Hepatocyte (in vitro differentiated cells): ENCODE measurements at regions not wholly inside any gene's neighbourhood (a gene's known extent, or its start where the extent isn't known, plus 50 kb on each side); places are given as distances from the start of the nearest gene placed in this dataset.

Source experiments
- DNase-seq: peaks from one replicate; pipeline ENCODE4 v3.0.0-alpha.2; 2016; ENCODE audit warnings: low spot score
- H2AFZ ChIP-seq: fragments of 200-600 bp; sonication (generic); 2 replicates; pipeline ENCODE4 v1.6.0; 2016; ENCODE audit warnings: antibody characterized with exemption, mild to moderate bottlenecking
- H3K27ac ChIP-seq: fragments of 200-600 bp; sonication (generic); 2 replicates; pipeline ENCODE4 v1.5.1; 2016; ENCODE audit warnings: mild to moderate bottlenecking
- H3K27me3 ChIP-seq: fragments of 200-600 bp; sonication (generic); 2 replicates; pipeline ENCODE4 v1.6.1; 2016
- H3K36me3 ChIP-seq: fragments of 200-600 bp; sonication (generic); replicated peaks from 2 replicates; pipeline ENCODE4 v1.5.1; 2016; ENCODE audit warnings: low read depth; ENCODE audit not compliant: insufficient read depth
- H3K4me1 ChIP-seq: fragments of 200-600 bp; sonication (generic); 2 replicates; pipeline ENCODE4 v1.5.1; 2016; ENCODE audit warnings: mild to moderate bottlenecking, moderate library complexity; ENCODE audit not compliant: insufficient read depth
- H3K4me2 ChIP-seq: fragments of 200-600 bp; sonication (generic); 2 replicates; pipeline ENCODE4 v1.6.0; 2016
- H3K4me3 ChIP-seq: fragments of 200-600 bp; sonication (generic); 2 replicates; pipeline ENCODE4 v1.5.1; 2016; ENCODE audit warnings: mild to moderate bottlenecking
- H3K79me2 ChIP-seq: fragments of 200-600 bp; sonication (generic); 2 replicates; pipeline ENCODE4 v1.6.0; 2017; ENCODE audit warnings: mild to moderate bottlenecking
- H3K9me2 ChIP-seq: fragments of 200-600 bp; sonication (generic); replicated peaks from 2 replicates; pipeline ENCODE4 v1.6.0; 2017; ENCODE audit warnings: mild to moderate bottlenecking; ENCODE audit not compliant: insufficient read depth
- H3K9me3 ChIP-seq: fragments of 200-600 bp; sonication (generic); 2 replicates; pipeline ENCODE4 v1.5.1; 2016; ENCODE audit warnings: low read depth, mild to moderate bottlenecking
- H4K20me1 ChIP-seq: fragments of 200-600 bp; sonication (generic); 2 replicates; pipeline ENCODE4 v1.6.0; 2016; ENCODE audit warnings: mild to moderate bottlenecking; ENCODE audit not compliant: insufficient read depth, poor library complexity, severe bottlenecking
- EZH2 ChIP-seq: fragments of 200-600 bp; sonication (generic); IDR thresholded peaks from 2 replicates; pipeline ENCODE4 v1.6.1; 2016; ENCODE audit warnings: antibody characterized with exemption, mild to moderate bottlenecking, borderline replicate concordance
- EZH2phosphoT487 ChIP-seq: fragments of 200-600 bp; sonication (generic); IDR thresholded peaks from one replicate; pipeline ENCODE4 v1.6.1; 2018; ENCODE audit warnings: antibody characterized with exemption, mild to moderate bottlenecking, low read depth, moderate library complexity; ENCODE audit not compliant: unreplicated experiment, severe bottlenecking
- WGBS: methylation state at CpG from one replicate; pipeline ENCODE4 v1.1.6; 2016; ENCODE audit warnings: low lambda C conversion rate; ENCODE audit errors: missing lambda C conversion rate; 5-methylcytosine and 5-hydroxymethylcytosine counted together
- TF ChIP-seq, protein P1 (sequence below): fragments of 200-600 bp; sonication (generic); IDR thresholded peaks from 2 replicates; pipeline ENCODE4 v1.5.1; 2016; ENCODE audit warnings: antibody characterized with exemption, mild to moderate bottlenecking; ENCODE audit not compliant: poor library complexity

DNA sequence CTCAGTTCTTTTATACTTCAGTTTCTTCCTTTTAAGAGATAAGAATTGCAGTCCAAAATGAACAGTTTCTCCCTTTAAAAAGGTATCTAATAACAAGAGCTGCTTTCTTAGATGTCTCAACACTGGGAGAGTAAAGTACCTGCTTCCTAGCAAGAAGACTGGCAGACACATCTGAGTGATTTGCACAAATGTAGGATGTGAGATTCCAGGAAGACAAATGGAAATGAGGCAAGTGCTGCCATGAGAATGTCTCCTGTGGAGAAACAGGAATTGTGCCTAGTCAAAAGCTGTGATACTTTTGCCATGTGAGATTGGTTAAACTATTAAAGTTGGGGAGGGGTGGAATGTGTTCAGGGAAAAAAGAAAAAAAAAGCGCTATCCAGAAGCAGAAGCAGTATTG is 159.1 kb downstream of the HTR1A start:
- H3K36me3 ChIP-seq = no peaks in the 10 kb centered on the region
- H3K27ac ChIP-seq = no peak overlapping the region
- H3K79me2 ChIP-seq = no peaks in the 10 kb centered on the region
- no peaks in the 10 kb centered on the region for H3K4me1 ChIP-seq
- no peak for DNase-seq
- H3K4me3 ChIP-seq = no peak overlapping the region
- H2AFZ ChIP-seq = no peak overlapping the region
- H3K4me2 ChIP-seq = no peak overlapping the region
- no CpG with 5 or more reads among the region's 1 CpG for WGBS
- no peaks in the 10 kb centered on the region for H4K20me1 ChIP-seq
- H3K9me3 ChIP-seq = no peaks in the 10 kb centered on the region
- no peaks in the 10 kb centered on the region for H3K9me2 ChIP-seq
- no peaks in the 10 kb centered on the region for H3K27me3 ChIP-seq
- TF ChIP-seq EZH2phosphoT487 (no peak), EZH2 (no peak)
- TF ChIP-seq, protein P1, sequence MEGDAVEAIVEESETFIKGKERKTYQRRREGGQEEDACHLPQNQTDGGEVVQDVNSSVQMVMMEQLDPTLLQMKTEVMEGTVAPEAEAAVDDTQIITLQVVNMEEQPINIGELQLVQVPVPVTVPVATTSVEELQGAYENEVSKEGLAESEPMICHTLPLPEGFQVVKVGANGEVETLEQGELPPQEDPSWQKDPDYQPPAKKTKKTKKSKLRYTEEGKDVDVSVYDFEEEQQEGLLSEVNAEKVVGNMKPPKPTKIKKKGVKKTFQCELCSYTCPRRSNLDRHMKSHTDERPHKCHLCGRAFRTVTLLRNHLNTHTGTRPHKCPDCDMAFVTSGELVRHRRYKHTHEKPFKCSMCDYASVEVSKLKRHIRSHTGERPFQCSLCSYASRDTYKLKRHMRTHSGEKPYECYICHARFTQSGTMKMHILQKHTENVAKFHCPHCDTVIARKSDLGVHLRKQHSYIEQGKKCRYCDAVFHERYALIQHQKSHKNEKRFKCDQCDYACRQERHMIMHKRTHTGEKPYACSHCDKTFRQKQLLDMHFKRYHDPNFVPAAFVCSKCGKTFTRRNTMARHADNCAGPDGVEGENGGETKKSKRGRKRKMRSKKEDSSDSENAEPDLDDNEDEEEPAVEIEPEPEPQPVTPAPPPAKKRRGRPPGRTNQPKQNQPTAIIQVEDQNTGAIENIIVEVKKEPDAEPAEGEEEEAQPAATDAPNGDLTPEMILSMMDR = no peak

DNA sequence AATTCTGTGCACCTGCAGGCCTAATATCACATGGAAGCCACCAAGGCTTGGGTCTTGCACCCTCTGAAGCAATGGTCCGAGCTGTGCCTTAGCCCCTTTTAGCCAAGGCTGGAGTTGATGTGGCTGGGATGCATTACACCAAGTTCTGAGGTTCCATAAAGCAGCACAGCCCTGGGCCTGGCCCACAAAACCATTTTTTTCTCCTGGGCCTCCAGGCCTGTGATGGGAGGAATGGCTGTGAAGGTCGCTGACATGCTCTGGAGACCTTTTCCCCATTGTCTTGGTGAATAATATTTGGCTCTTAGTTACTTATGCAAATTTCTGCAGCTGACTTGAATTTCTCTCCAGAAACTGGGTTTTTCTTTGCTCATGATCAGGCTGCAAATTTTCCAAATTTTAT is 167.3 kb downstream of the HTR1A start:
- no peak for TF ChIP-seq EZH2
- no peak for TF ChIP-seq EZH2phosphoT487
- TF ChIP-seq, protein P1 = no peak
- no peak for DNase-seq
- H4K20me1 ChIP-seq = no peaks in the 10 kb centered on the region

DNA sequence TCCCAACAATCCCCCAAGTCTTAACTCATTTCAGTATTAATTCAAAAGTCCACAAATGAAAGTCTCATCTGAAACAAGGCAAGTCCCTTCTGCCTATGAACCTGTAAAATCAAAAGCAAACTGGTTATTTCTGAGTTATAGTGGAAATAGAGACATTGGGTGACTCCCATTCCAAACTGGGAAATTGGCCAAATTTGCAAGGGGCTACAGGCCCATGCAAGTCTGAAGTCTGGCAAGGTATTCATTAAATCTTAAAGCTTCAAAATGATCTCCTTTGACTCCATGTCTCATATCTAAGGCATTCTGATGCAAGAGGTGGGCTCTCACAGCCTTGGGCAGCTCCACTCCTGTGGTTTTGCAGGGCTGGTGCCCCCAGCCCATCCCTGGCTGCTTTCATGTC is 167.9 kb downstream of the HTR1A start:
- Histone ChIP-seq H4K20me1 (no peaks in the 10 kb centered on the region), H2AFZ (no peak overlapping the region), H3K9me2 (no peaks in the 10 kb centered on the region), H3K4me2 (no peak overlapping the region), H3K9me3 (no peaks in the 10 kb centered on the region), H3K4me1 (no peaks in the 10 kb centered on the region), H3K4me3 (no peak overlapping the region), H3K27me3 (no peaks in the 10 kb centered on the region), H3K27ac (no peak overlapping the region), H3K79me2 (no peaks in the 10 kb centered on the region), H3K36me3 (no peaks in the 10 kb centered on the region)
- DNase-seq = no peak
- TF ChIP-seq EZH2 (no peak), EZH2phosphoT487 (no peak)
- TF ChIP-seq, protein P1 = no peak

More for the DNA sequence above, 167.3 kb downstream of the HTR1A start:
- H3K9me2 ChIP-seq = no peaks in the 10 kb centered on the region
- no peaks in the 10 kb centered on the region for H3K4me1 ChIP-seq
- no peaks in the 10 kb centered on the region for H3K9me3 ChIP-seq
- H3K79me2 ChIP-seq = no peaks in the 10 kb centered on the region
- H3K36me3 ChIP-seq = no peaks in the 10 kb centered on the region
- no peak overlapping the region for H2AFZ ChIP-seq
- H3K4me3 ChIP-seq = no peak overlapping the region
- WGBS = 84% methylated on average over 2 of the region's 2 CpGs
- H3K4me2 ChIP-seq = no peak overlapping the region
- no peak overlapping the region for H3K27ac ChIP-seq
- H3K27me3 ChIP-seq = no peaks in the 10 kb centered on the region

DNA sequence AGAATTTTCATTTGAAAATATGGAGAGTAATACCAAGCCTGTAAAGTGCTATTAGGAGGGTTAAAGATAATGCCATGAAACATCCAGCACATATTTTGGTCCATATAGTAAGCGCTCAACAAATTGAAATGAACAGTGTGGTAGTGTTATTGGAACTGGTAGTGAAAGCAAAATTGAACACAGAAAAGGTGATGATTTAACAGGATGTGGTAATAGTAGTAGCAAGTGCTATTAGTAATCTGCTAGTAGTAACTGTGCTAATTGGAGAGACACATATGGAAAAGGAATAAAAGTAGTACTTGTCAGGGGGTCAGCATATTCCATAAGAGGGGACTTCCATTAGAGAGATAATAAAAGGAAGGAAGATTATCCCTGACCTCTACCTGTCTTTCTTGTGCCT is 187.3 kb downstream of the HTR1A start:
- WGBS = 100% methylated on average over 1 of the region's 1 CpG
- Histone ChIP-seq H2AFZ (no peak overlapping the region), H3K4me3 (no peak overlapping the region), H3K4me2 (no peak overlapping the region), H4K20me1 (no peaks in the 10 kb centered on the region), H3K27ac (no peak overlapping the region), H3K79me2 (no peaks in the 10 kb centered on the region), H3K27me3 (no peaks in the 10 kb centered on the region), H3K9me3 (no peaks in the 10 kb centered on the region), H3K36me3 (no peaks in the 10 kb centered on the region), H3K4me1 (no peaks in the 10 kb centered on the region), H3K9me2 (no peaks in the 10 kb centered on the region)
- DNase-seq = no peak
- TF ChIP-seq EZH2 = no peak
- TF ChIP-seq, protein P1 = no peak
- no peak for TF ChIP-seq EZH2phosphoT487
